ENCODE measurements at regions not wholly inside any gene's neighbourhood (a gene's known extent, or its start where the extent isn't known, plus 50 kb on each side); places are given as distances from the start of the nearest gene placed in this dataset.

- DNase-seq (ENCODE audit: low spot score) = no peak
- no peak for TF ChIP-seq CTCF (IDR thresholded peaks at IDR 0.05; ENCODE audit: extremely low read depth, missing control alignments)
These were observed 319.3 kb upstream of the SATB1 start for GRCh38 chr3:18744472-18744871.

DNA sequence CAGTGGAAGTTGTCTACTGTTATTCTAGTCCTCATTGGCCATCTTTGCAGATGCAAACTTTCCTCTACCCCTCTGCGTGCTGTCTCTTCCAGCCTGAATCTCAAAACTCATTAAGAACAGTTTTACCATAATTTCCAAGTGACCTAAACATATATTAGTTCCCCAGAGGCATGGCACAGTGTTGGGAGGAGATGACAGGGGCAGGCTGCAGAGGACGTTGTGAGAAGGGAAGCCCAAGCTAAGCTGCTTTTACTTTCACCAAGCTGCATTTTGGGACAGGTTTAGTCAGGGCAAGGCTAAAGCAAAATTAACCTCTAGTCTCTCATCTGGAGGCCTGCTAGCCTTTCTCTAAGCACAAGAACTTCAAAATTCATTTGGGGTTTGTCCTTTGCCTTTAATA lies 318.6 kb upstream of the SATB1 start:
- DNase-seq (ENCODE audit: low spot score) = no peak
- no peak for TF ChIP-seq CTCF (IDR thresholded peaks at IDR 0.05; ENCODE audit: extremely low read depth, missing control alignments)

DNA sequence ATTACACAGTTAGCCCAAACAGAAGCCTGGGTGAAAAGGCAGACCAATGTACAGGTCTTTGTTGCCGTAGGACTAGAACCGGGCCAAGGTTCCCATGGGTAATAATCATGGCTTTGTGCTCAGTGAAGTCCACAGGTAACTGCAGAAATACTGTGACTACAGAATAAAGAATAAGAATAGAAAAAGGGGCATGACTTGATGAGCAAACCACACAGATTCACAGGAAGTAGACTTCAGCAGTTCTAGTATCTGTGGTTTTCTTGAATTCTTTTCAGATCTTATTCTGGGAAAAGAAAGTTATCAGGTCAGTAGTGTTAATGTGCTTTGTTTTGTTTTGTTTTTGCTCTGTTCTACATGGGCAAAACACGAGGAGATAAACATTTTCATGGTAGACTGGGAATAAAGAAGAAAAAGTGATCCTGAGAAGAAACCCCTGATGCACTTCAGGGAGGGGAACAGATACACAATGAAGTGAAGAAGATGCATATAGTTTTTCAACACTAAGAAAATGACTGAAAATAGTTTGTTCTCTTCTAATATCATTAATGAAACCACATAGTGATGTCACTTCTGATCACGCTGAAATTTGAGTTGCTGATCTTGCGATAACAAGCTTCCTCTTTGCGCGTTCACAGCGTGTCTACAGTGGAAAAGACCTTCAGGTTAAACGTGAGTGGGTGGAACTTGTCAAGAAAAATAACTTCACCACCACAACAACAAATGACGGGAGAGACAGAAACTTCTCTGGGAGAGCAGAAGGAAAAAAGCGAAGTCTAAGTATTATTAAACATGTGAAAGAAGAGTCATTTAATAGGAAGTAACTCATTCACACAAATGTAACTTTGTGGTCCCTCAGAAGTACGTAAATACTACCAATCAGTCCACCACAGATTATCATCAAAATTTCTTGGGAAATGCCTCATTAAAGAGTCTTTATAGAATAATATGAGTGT lies 315.8 kb upstream of the SATB1 start:
- DNase-seq (ENCODE audit: low spot score) = peak; percentile 18
- no peak for TF ChIP-seq CTCF (IDR thresholded peaks at IDR 0.05; ENCODE audit: extremely low read depth, missing control alignments)

GRCh38 chr3:18739099-18739433 lies 313.9 kb upstream of the SATB1 start:
- no peak for DNase-seq (ENCODE audit: low spot score)
- TF ChIP-seq CTCF (IDR thresholded peaks at IDR 0.05; ENCODE audit: extremely low read depth, missing control alignments) = no peak

DNA sequence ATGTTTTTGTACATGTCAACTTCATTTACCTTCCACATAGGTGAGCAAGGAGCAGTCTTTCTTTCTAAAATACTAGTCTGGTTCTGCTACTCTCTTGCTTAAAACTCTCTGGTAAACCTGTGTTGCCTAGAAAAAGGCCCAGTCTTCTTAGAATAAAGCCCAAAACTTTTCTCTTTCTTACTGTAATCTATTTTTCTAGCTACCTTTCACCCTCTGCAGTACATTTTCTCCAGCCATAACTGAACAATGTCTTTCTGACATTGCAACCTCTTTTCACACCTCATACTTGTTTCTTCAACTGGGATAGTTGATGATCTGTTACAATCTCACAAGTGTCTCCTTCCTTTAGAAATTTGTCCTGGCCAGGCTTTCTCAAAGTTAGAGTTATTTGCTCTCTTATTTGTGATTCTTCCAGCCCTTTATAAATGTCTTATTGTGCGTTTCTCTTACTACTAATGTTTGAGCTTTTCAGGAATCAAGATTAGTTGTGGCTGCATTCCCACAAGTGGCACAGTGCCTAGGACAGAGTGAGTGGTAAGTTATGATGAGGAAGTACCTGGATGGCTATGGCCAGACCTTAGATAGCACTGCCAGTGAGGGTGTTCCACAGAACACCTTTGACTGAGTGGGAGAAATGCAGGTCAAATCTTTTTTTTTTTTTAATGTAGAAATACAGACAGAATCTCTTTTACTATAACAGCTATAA lies 313.4 kb upstream of the SATB1 start:
- DNase-seq (ENCODE audit: low spot score) = no peak
- no peak for TF ChIP-seq CTCF (IDR thresholded peaks at IDR 0.05; ENCODE audit: extremely low read depth, missing control alignments)

GRCh38 chr3:18735005-18735404 lies 309.9 kb upstream of the SATB1 start:
- DNase-seq (ENCODE audit: low spot score) = no peak
- TF ChIP-seq CTCF (IDR thresholded peaks at IDR 0.05; ENCODE audit: extremely low read depth, missing control alignments) = no peak

GRCh38 chr3:18734309-18734708 lies 309.2 kb upstream of the SATB1 start:
- TF ChIP-seq CTCF (IDR thresholded peaks at IDR 0.05; ENCODE audit: extremely low read depth, missing control alignments) = no peak
- DNase-seq (ENCODE audit: low spot score) = no peak
